Activated naive CD4-positive, alpha-beta T cell treated with anti-CD3 and anti-CD28 coated beads for 36 hours (primary cell): ENCODE measurements at regions not wholly inside any gene's neighbourhood (a gene's known extent, or its start where the extent isn't known, plus 50 kb on each side); places are given as distances from the start of the nearest gene placed in this dataset.

Experiments used
- CTCF ChIA-PET: fragments of 350-600 bp; sonication (Branson Sonifier 250); formaldehyde crosslinking; loops from one replicate; lab custom pipeline; 2021; ENCODE audit warnings: antibody characterized with exemption; lab: Charles Lee
- DNase-seq: peaks from one replicate; pipeline ENCODE4 v3.0.0-alpha.2; 2020
- H3K27ac Mint-ChIP-seq: one replicate; pipeline ENCODE4 v1.8.0; 2021; ENCODE audit warnings: mild to moderate bottlenecking, mixed read lengths
- H3K27me3 Mint-ChIP-seq: one replicate; pipeline ENCODE4 v1.8.0; 2021; ENCODE audit warnings: low read depth, mixed read lengths
- H3K36me3 Mint-ChIP-seq: one replicate; pipeline ENCODE4 v1.8.0; 2021; ENCODE audit warnings: low read depth, mixed read lengths
- H3K4me1 Mint-ChIP-seq: one replicate; pipeline ENCODE4 v1.8.0; 2021; ENCODE audit warnings: low read depth, mixed read lengths
- H3K4me3 Mint-ChIP-seq: one replicate; pipeline ENCODE4 v1.8.0; 2021; ENCODE audit warnings: mild to moderate bottlenecking, moderate library complexity, mixed read lengths
- H3K9me3 Mint-ChIP-seq: one replicate; pipeline ENCODE4 v1.8.0; 2021; ENCODE audit warnings: mixed read lengths
- intact Hi-C: fragments of 100-400 bp; cut with micrococcal nuclease; formaldehyde crosslinking; loops from one replicate; pipeline ENCODE4 v1.15.1; 2023

DNA sequence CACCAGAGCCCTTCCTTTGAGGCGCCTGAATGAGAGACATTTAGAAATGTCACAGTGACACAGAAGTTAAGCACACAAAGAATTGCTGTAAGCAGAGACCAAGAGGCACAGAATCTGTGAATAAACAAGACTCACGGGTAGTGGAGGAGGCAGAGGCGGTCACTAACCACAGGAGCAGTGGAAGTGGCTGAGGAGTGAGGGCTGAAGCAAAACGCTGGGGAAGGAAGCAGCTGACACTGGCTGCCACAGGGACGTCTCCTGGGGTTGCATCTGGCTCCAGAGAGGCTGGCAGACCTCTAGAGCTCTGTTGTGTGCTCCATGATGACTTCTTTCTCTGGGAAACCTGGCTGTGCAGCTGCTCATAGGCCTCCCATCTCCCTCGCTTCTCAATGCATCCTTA lies 65.0 kb upstream of the SLC2A12 start:
- Mint-ChIP-seq H3K27ac (no peak overlapping the region), H3K27me3 (peaks cover 11% of the 10 kb centered on the region), H3K36me3 (no peaks in the 10 kb centered on the region), H3K9me3 (peaks cover 1% of the 10 kb centered on the region), H3K4me1 (peaks cover 5% of the 10 kb centered on the region), H3K4me3 (no peak overlapping the region)
- CTCF ChIA-PET = interaction anchor here (0.6 to 1.5 kb wide), 6 partner anchors 15 to 823 kb away, joined by 3 to 5 read pairs (median 4); no protein-coding TSS in a partner anchor
- DNase-seq = no peak
- intact Hi-C loops = no loop called here

DNA sequence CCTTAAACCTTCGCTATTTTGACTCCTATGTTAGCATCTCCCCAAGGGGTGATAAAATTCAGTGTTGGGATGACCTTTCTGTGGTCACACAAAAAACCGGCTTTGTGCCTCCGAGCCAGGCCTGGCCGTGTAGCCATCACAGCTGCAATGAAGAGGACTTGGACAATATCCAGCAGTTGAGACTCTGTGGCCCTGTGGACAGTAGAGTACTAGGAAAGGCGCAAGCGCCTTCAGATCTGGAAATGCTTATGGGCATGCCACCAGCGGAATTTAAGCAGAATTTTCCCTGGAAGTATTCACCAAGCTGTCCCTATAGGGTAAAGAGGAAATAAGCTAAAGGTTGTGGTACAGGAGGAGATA lies 63.3 kb upstream of the SLC2A12 start:
- H3K27me3 Mint-ChIP-seq = peaks cover 11% of the 10 kb centered on the region
- intact Hi-C loops = no loop called here
- H3K9me3 Mint-ChIP-seq = peaks cover 1% of the 10 kb centered on the region
- no peak for DNase-seq
- H3K4me3 Mint-ChIP-seq = no peak overlapping the region
- H3K4me1 Mint-ChIP-seq = peaks cover 5% of the 10 kb centered on the region
- CTCF ChIA-PET = no interaction called here
- no peak overlapping the region for H3K27ac Mint-ChIP-seq
- no peaks in the 10 kb centered on the region for H3K36me3 Mint-ChIP-seq

- intact Hi-C loops = no loop called here
- Mint-ChIP-seq H3K4me3 (no peak overlapping the region), H3K9me3 (no peaks in the 10 kb centered on the region), H3K4me1 (peaks cover 5% of the 10 kb centered on the region), H3K27ac (no peak overlapping the region), H3K27me3 (peaks cover 11% of the 10 kb centered on the region), H3K36me3 (no peaks in the 10 kb centered on the region)
- no peak for DNase-seq
- CTCF ChIA-PET = interaction anchor here (0.7 to 1.8 kb wide), 2 partner anchors 8 to 18 kb away, joined by 3 to 9 read pairs; no protein-coding TSS in a partner anchor
These were observed 62.7 kb upstream of the SLC2A12 start for GRCh38 chr6:134114918-134115714.

DNA sequence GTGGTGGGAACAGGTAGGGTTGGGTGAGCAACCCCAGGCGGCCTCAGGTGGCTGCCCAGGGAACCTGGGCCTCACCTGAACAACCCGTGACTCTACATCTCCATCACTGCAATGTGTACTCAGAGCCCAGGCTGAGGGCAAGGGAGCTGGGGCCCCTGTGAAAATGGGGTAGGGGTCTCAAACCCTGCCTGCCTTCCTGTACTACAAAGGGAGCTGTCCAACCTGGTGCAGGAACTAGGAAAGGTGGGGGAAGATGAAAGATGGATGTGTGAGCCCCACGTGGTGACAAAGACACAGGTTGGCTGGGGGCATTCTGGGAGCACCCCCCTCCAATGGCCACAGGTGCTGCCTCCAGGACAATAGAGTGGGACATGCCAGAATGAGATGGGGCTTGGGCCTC lies 62.1 kb upstream of the SLC2A12 start:
- no peaks in the 10 kb centered on the region for H3K9me3 Mint-ChIP-seq
- peaks cover 11% of the 10 kb centered on the region for H3K27me3 Mint-ChIP-seq

GRCh38 chr6:134111726-134112125 lies 59.3 kb upstream of the SLC2A12 start:
- no peak overlapping the region for H3K4me3 Mint-ChIP-seq
- intact Hi-C loops = loop anchor here (1.0 kb wide), 4 partner anchors 45 to 830 kb away; no protein-coding TSS in a partner anchor
- no peaks in the 10 kb centered on the region for H3K9me3 Mint-ChIP-seq
- no peaks in the 10 kb centered on the region for H3K36me3 Mint-ChIP-seq
- no peak overlapping the region for H3K27ac Mint-ChIP-seq
- DNase-seq = no peak
- CTCF ChIA-PET = interaction anchor here (0.6 to 8.0 kb wide), 19 partner anchors 9 to 828 kb away, joined by 3 to 64 read pairs (median 4); no protein-coding TSS in a partner anchor
- H3K27me3 Mint-ChIP-seq = peaks cover 11% of the 10 kb centered on the region
- H3K4me1 Mint-ChIP-seq = peaks cover 2% of the 10 kb centered on the region

More for the DNA sequence above, 62.1 kb upstream of the SLC2A12 start:
- Mint-ChIP-seq H3K27ac (no peak overlapping the region), H3K36me3 (no peaks in the 10 kb centered on the region), H3K4me3 (no peak overlapping the region), H3K4me1 (peaks cover 5% of the 10 kb centered on the region)
- DNase-seq = no peak
- intact Hi-C loops = no loop called here
- CTCF ChIA-PET = interaction anchor here (0.7 to 1.8 kb wide), 2 partner anchors 9 to 17 kb away, joined by 3 to 9 read pairs; no protein-coding TSS in a partner anchor

DNA sequence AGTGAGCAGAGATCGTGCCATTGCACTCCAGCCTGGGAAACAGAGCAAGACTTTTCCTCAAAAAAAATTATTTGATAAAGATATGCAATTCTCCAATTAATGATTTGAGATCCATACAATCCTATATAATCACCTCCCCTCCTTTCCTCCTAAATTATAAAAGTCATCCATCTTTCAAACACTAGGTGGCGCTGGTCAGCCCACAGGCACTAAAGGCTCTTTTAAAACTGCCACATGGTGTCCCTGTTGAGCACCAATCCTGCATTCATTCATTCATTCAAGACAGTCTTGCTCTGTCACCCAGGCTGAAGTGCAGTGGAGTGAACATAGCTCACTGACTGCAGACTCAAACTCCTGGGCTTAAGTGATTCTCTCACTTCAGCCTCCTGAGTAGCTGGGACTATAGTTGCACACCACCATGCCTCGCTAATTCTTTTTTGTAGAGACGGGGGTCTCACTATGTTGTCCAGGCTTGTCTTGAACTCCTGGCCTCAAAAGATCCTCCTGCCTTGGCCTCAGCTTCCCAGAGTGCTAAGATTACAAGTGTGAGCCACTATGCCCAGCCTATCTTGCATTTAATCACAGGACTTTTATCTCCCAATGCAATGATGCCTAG lies 58.7 kb upstream of the SLC2A12 start:
- intact Hi-C loops = loop anchor here (1.0 kb wide), 4 partner anchors 45 to 830 kb away; no protein-coding TSS in a partner anchor

GRCh38 chr6:134106702-134107101 lies 54.3 kb upstream of the SLC2A12 start:
- no peaks in the 10 kb centered on the region for H3K4me1 Mint-ChIP-seq
- peaks cover 2% of the 10 kb centered on the region for H3K27me3 Mint-ChIP-seq
- H3K9me3 Mint-ChIP-seq = no peaks in the 10 kb centered on the region
- CTCF ChIA-PET = interaction anchor here (2.1 to 8.0 kb wide), 2 partner anchors 15 to 183 kb away, joined by 5 to 64 read pairs; no protein-coding TSS in a partner anchor
- H3K27ac Mint-ChIP-seq = no peak overlapping the region
- H3K4me3 Mint-ChIP-seq = no peak overlapping the region
- DNase-seq = no peak
- H3K36me3 Mint-ChIP-seq = no peaks in the 10 kb centered on the region
- intact Hi-C loops = no loop called here

More for the DNA sequence above, 58.7 kb upstream of the SLC2A12 start:
- H3K36me3 Mint-ChIP-seq = no peaks in the 10 kb centered on the region
- CTCF ChIA-PET = interaction anchor here (0.6 to 8.0 kb wide), 16 partner anchors 8 to 829 kb away, joined by 3 to 64 read pairs (median 4); no protein-coding TSS in a partner anchor
- H3K4me3 Mint-ChIP-seq = no peak overlapping the region
- no peaks in the 10 kb centered on the region for H3K9me3 Mint-ChIP-seq
- peaks cover 11% of the 10 kb centered on the region for H3K27me3 Mint-ChIP-seq
- peak; percentile 65 for DNase-seq
- H3K4me1 Mint-ChIP-seq = peaks cover 2% of the 10 kb centered on the region
- H3K27ac Mint-ChIP-seq = no peak overlapping the region

- Mint-ChIP-seq H3K4me1 (no peaks in the 10 kb centered on the region), H3K36me3 (no peaks in the 10 kb centered on the region), H3K27me3 (peaks cover 5% of the 10 kb centered on the region), H3K4me3 (no peak overlapping the region), H3K9me3 (no peaks in the 10 kb centered on the region), H3K27ac (no peak overlapping the region)
- CTCF ChIA-PET = interaction anchor here (8.0 kb wide), 1 partner anchor 16 kb away, joined by 64 read pairs; no protein-coding TSS in a partner anchor
- DNase-seq = no peak
- intact Hi-C loops = no loop called here
These were observed 53.5 kb upstream of the SLC2A12 start for GRCh38 chr6:134105940-134106339.

- H3K9me3 Mint-ChIP-seq = no peaks in the 10 kb centered on the region
- no peaks in the 10 kb centered on the region for H3K4me1 Mint-ChIP-seq
- DNase-seq = no peak
- H3K27me3 Mint-ChIP-seq = peaks cover 9% of the 10 kb centered on the region
- no peak overlapping the region for H3K27ac Mint-ChIP-seq
- CTCF ChIA-PET = interaction anchor here (0.8 to 9.3 kb wide), 4 partner anchors 9 to 180 kb away, joined by 3 to 205 read pairs (median 8); no protein-coding TSS in a partner anchor
- no peak overlapping the region for H3K4me3 Mint-ChIP-seq
- no peaks in the 10 kb centered on the region for H3K36me3 Mint-ChIP-seq
- intact Hi-C loops = no loop called here
These were observed 50.6 kb upstream of the SLC2A12 start for GRCh38 chr6:134103006-134103405.
